Jurkat, Clone E6-1 (cell line): ENCODE measurements at regions not wholly inside any gene's neighbourhood (a gene's known extent, or its start where the extent isn't known, plus 50 kb on each side); places are given as distances from the start of the nearest gene placed in this dataset.

ENCODE experiments used
- DNase-seq: peaks from one replicate; pipeline ENCODE4 v3.0.0-alpha.2; 2011; ENCODE audit warnings: low read depth, low spot score
- H3K4me3 ChIP-seq: 2 replicates; pipeline ENCODE4 v1.5.1; 2011; ENCODE audit warnings: mild to moderate bottlenecking, low read length, control low read depth, moderate library complexity

- no peak overlapping the region for H3K4me3 ChIP-seq
- no peak for DNase-seq
Observed at GRCh38 chr14:76551906-76552305, 176.0 kb downstream of the ESRRB start.

GRCh38 chr14:76564471-76565422 is 188.8 kb downstream of the ESRRB start:
- DNase-seq: peak; percentile 51
- H3K4me3 ChIP-seq: no peak overlapping the region

GRCh38 chr14:76566439-76566838 is 190.5 kb downstream of the ESRRB start:
- no peak for DNase-seq
- H3K4me3 ChIP-seq: no peak overlapping the region

- no peak for DNase-seq
- no peak overlapping the region for H3K4me3 ChIP-seq
Observed at GRCh38 chr14:76574416-76575095, 186.7 kb upstream of the VASH1 start.

- no peak overlapping the region for H3K4me3 ChIP-seq
- DNase-seq: no peak
Observed at GRCh38 chr14:76575108-76575507, 186.2 kb upstream of the VASH1 start.

- no peak for DNase-seq
- no peak overlapping the region for H3K4me3 ChIP-seq
Observed at GRCh38 chr14:76576047-76576741, 185.1 kb upstream of the VASH1 start.

GRCh38 chr14:76577090-76577489 is 184.2 kb upstream of the VASH1 start:
- no peak for DNase-seq
- H3K4me3 ChIP-seq: no peak overlapping the region

GRCh38 chr14:76577837-76578236 is 183.4 kb upstream of the VASH1 start:
- H3K4me3 ChIP-seq: no peak overlapping the region
- DNase-seq: no peak

GRCh38 chr14:76580399-76580798 is 180.9 kb upstream of the VASH1 start:
- no peak for DNase-seq
- H3K4me3 ChIP-seq: no peak overlapping the region

- DNase-seq: no peak
- no peak overlapping the region for H3K4me3 ChIP-seq
Observed at GRCh38 chr14:76580967-76581366, 180.3 kb upstream of the VASH1 start.

GRCh38 chr14:76581592-76581991 is 179.7 kb upstream of the VASH1 start:
- no peak for DNase-seq
- no peak overlapping the region for H3K4me3 ChIP-seq

- no peak for DNase-seq
- no peak overlapping the region for H3K4me3 ChIP-seq
Observed at GRCh38 chr14:76582447-76582846, 178.8 kb upstream of the VASH1 start.

GRCh38 chr14:76583174-76583573 is 178.1 kb upstream of the VASH1 start:
- no peak for DNase-seq
- H3K4me3 ChIP-seq: no peak overlapping the region

GRCh38 chr14:76583805-76584204 is 177.5 kb upstream of the VASH1 start:
- no peak for DNase-seq
- H3K4me3 ChIP-seq: no peak overlapping the region

- no peak overlapping the region for H3K4me3 ChIP-seq
- DNase-seq: no peak
Observed at GRCh38 chr14:76584271-76584702, 177.0 kb upstream of the VASH1 start.

- no peak overlapping the region for H3K4me3 ChIP-seq
- DNase-seq: no peak
Observed at GRCh38 chr14:76585616-76586015, 175.7 kb upstream of the VASH1 start.

GRCh38 chr14:76589246-76589645 is 172.0 kb upstream of the VASH1 start:
- DNase-seq: no peak

GRCh38 chr14:76591266-76591665 is 170.0 kb upstream of the VASH1 start:
- no peak for DNase-seq
- no peak overlapping the region for H3K4me3 ChIP-seq

More at GRCh38 chr14:76589246-76589645, 172.0 kb upstream of the VASH1 start:
- no peak overlapping the region for H3K4me3 ChIP-seq

GRCh38 chr14:76595266-76595665 is 166.0 kb upstream of the VASH1 start:
- no peak overlapping the region for H3K4me3 ChIP-seq
- DNase-seq: no peak

- no peak for DNase-seq
- H3K4me3 ChIP-seq: no peak overlapping the region
Observed at GRCh38 chr14:76597387-76597786, 163.9 kb upstream of the VASH1 start.
